LNCaP clone FGC (cell line): ENCODE measurements at regions not wholly inside any gene's neighbourhood (a gene's known extent, or its start where the extent isn't known, plus 50 kb on each side); places are given as distances from the start of the nearest gene placed in this dataset.

Experiments used
- DNase-seq: peaks from one replicate; pipeline ENCODE4 v3.0.0-alpha.2; 2011; ENCODE audit warnings: low read depth
- H3K4me3 ChIP-seq: 2 replicates; pipeline ENCODE4 v1.5.1; 2011; ENCODE audit warnings: mild to moderate bottlenecking, low read depth, low read length, control low read depth
- TF ChIP-seq, protein P1 (sequence below): IDR thresholded peaks from 2 replicates; pipeline ENCODE4 v1.5.1; 2012; ENCODE audit warnings: mild to moderate bottlenecking; ENCODE audit not compliant: control insufficient read depth, insufficient read depth; ENCODE audit errors: extremely low read depth

DNA sequence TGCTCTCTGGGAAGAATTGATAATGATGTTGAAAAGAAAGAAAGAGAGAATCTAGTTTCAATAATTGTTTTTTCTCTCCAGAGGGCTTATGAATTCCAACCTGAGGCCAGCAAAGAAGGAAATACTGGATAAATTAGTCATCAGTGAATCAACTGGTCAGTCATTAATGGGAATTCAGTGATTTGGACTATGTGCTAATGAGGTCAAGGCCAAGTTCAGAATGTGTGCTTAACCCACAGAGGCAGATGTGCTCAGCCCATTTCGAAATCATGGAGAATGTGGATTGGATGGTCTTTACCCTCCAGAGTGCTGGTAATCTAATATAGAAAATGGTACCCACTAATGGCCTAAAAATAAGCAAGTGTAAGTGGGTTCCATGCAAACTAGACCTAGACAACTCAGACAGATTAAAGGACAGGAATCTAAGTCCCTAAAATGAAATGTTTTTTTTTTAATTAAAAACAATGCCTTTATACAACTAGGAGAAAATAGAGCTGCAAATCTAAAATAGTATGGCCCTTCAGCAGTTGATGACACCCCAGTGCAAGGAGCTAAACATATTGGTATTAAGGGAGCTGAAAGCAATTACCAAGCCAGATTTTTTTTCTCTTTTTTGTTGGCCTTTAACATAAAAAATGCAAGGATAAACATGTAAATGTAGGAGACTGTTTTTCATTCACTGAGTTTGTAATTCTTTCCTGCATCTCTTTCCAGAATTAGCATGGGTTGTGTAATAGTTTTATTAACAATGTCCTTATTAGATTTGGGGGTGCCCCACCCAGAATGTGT, 296.9 kb downstream of the SATB2 start:
- TF ChIP-seq, protein P1, sequence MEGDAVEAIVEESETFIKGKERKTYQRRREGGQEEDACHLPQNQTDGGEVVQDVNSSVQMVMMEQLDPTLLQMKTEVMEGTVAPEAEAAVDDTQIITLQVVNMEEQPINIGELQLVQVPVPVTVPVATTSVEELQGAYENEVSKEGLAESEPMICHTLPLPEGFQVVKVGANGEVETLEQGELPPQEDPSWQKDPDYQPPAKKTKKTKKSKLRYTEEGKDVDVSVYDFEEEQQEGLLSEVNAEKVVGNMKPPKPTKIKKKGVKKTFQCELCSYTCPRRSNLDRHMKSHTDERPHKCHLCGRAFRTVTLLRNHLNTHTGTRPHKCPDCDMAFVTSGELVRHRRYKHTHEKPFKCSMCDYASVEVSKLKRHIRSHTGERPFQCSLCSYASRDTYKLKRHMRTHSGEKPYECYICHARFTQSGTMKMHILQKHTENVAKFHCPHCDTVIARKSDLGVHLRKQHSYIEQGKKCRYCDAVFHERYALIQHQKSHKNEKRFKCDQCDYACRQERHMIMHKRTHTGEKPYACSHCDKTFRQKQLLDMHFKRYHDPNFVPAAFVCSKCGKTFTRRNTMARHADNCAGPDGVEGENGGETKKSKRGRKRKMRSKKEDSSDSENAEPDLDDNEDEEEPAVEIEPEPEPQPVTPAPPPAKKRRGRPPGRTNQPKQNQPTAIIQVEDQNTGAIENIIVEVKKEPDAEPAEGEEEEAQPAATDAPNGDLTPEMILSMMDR: no peak
- no peak overlapping the region for H3K4me3 ChIP-seq
- DNase-seq: no peak

DNA sequence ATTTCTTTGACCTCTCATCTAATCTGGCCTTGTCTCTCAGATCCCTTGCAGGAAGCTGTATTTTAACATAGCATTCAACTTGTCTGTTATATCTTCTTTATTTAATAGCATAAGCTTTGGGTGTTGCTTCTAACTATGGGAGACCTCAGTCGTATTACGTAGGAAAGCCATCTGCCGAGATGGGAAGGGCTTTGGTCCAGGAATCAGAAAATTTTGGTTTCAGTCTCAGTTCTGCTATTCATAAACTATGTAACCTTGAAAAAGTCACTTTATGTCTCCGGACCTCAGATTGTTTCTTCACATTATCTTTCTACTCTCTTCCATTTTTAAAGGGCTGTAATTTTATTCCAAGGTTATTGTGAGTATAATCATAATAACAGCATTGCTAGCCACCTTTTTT, 297.7 kb downstream of the SATB2 start:
- no peak overlapping the region for H3K4me3 ChIP-seq
- DNase-seq: no peak
- TF ChIP-seq, protein P1: no peak

DNA sequence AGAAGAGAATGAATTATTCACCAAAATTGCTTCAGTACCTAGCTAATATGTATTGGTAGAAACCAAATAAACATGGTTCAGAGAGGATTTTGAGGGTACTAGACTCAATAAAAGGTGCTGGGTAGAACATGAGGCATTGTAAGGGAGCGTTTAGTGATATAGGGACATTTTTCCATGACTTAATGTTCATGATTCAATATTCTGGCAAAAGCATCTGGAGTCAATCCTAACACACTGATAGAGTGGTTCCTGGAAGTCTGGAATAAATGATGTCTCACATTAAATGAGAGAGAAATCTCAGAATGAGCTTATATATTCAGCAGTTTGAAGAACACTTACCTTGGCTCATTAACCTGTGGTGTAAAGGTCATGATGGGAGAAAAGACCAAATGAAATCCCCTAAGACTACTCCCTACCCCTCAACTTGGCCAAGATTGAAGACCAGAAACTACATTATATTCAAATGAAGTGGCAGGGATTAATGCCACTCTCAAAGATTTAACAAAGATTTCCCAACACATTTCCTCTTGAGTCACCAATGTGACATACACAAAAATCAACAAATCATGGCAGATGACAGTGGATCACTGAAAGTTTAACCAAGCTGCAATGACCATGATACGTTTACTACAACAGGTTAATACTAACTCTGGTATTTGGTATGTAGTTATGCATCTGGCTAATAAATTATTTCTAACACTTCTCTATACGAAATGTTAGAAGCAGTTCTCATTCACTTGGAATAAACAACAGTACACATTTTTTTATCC, 309.5 kb downstream of the SATB2 start:
- H3K4me3 ChIP-seq: no peak overlapping the region
- DNase-seq: no peak
- TF ChIP-seq, protein P1: no peak

DNA sequence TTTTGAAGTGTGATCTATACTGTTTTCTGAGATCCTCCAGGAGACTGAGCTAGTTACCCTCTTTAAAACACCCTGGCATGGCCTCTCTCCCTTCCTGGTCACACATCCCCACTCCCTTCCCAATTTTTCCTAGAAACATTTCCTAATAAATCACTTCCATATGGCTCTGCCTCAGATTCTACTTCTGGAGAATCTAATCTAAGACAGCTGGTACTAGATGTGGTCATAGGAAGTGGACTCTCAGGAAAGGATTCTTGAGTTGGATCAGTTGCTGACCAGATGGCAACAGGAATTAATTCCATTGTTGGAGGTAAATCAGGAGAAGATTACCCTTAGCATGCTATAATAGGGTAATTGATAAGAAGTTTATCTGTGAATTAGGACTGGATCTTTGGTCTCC, 310.5 kb downstream of the SATB2 start:
- H3K4me3 ChIP-seq: no peak overlapping the region
- no peak for DNase-seq
- TF ChIP-seq, protein P1: no peak

DNA sequence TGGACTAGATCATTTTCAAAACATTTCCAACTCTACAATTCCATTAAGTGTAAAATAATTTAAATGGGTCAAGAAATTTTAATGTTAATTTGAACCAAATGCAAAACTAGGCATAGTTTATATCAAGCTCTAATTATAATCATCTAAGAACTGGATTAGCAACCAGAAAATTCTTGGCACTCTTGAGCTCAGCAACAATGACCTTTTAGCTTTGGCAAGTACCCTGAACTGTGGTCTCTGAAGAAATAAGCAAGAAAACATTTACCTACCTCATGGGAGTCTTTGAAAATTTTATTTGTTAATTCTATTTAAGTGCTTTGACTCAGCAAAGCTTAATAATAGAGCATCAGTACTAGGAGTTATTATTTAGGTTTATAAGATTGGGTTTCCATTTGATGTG, 313.2 kb downstream of the SATB2 start:
- TF ChIP-seq, protein P1: no peak

DNA sequence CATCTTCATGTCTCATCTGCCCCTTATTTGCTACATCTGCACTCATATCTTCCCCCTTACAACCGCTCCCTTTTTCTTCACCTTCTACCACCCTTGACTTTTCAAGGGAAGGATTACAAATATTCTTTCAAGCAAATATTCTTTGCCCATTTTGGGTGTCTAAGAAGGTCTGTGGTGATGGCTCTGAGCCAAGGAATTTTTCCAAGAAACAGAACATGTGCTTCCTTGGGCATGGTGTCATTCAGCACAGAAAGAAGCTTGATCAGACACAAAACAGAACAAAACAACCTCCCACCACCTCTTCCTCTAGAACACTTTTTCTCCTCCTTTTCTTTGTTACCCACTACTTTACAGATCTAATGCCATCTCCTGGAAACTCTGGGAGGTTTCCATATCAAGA, 313.7 kb downstream of the SATB2 start:
- DNase-seq: no peak
- TF ChIP-seq, protein P1: no peak
- H3K4me3 ChIP-seq: no peak overlapping the region

More for the DNA sequence above, 313.2 kb downstream of the SATB2 start:
- H3K4me3 ChIP-seq: no peak overlapping the region
- no peak for DNase-seq
